ENCODE measurements at regions not wholly inside any gene's neighbourhood (a gene's known extent, or its start where the extent isn't known, plus 50 kb on each side); places are given as distances from the start of the nearest gene placed in this dataset.

- POLR2A ChIA-PET, result no interaction called here
Measured at GRCh38 chr4:57602141-57602540, 492.0 kb upstream of the IGFBP7 start.

More at GRCh38 chr4:57602141-57602540, 492.0 kb upstream of the IGFBP7 start:
- H3K27ac ChIP-seq (ENCODE audit: insufficient read depth, low read depth, low read length), result no peak overlapping the region
- no peak overlapping the region for H2AFZ ChIP-seq (ENCODE audit: low read depth, low read length)
- intact Hi-C loops (cut with micrococcal nuclease), result no loop called here
- no peaks in the 10 kb centered on the region for H3K36me3 ChIP-seq (ENCODE audit: control insufficient read depth in 2 of 2, extremely low read depth in 1 of 2, insufficient read depth in 2 of 2, low read length in 2 of 2)
- dilution Hi-C loops (cut with MboI; ENCODE audit: extremely low pct_ligation_motif_present, low sequenced_read_pairs), result no loop called here
- no peak overlapping the region for H3K4me3 ChIP-seq (replicated peaks in 1 of 3; ENCODE audit: insufficient read depth in 1 of 3, low read depth in 1 of 3, low read length in 3 of 3)
- no peak overlapping the region for H3K9ac ChIP-seq (replicated peaks; ENCODE audit: extremely low read depth, insufficient read depth, low read length)
- BruUV-seq (replicated peaks), result no TSS peak
- no peaks in the 10 kb centered on the region for H4K20me1 ChIP-seq (replicated peaks; ENCODE audit: control insufficient read depth, extremely low read depth, insufficient read depth, low read length)
- H3K79me2 ChIP-seq (ENCODE audit: control insufficient read depth, insufficient read depth, low read length), result no peaks in the 10 kb centered on the region
- no peak overlapping the region for H3K4me2 ChIP-seq (ENCODE audit: insufficient read depth, low read length)
- FAIRE-seq (no peak), DNase-seq (ENCODE audit: low read depth, low spot score) (no peak)
- TF ChIP-seq GATA2 (IDR thresholded peaks at IDR 0.05; ENCODE audit: insufficient read depth, insufficient read length, low read depth, low read length) (no peak), MYC (IDR thresholded peaks at IDR 0.05; ENCODE audit: low read depth, low read length) (no peak), FOS (IDR thresholded peaks at IDR 0.05; ENCODE audit: borderline replicate concordance, insufficient read depth, low read length) (no peak), POLR2A (IDR thresholded peaks at IDR 0.05; ENCODE audit: low read depth, low read length) (no peak), EZH2 (IDR thresholded peaks at IDR 0.05; ENCODE audit: borderline replicate concordance, low read depth, low read length, severe bottlenecking) (no peak), JUN (IDR thresholded peaks at IDR 0.05; ENCODE audit: borderline replicate concordance, insufficient read depth, insufficient read length, low read depth) (no peak), POLR2AphosphoS5 (IDR thresholded peaks at IDR 0.05; ENCODE audit: insufficient read depth, low read depth, low read length) (no peak)
- TF ChIP-seq, protein P1, sequence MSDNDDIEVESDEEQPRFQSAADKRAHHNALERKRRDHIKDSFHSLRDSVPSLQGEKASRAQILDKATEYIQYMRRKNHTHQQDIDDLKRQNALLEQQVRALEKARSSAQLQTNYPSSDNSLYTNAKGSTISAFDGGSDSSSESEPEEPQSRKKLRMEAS (IDR thresholded peaks at IDR 0.05; ENCODE audit: insufficient read depth, insufficient read length), result no peak
- TF ChIP-seq, protein P2, sequence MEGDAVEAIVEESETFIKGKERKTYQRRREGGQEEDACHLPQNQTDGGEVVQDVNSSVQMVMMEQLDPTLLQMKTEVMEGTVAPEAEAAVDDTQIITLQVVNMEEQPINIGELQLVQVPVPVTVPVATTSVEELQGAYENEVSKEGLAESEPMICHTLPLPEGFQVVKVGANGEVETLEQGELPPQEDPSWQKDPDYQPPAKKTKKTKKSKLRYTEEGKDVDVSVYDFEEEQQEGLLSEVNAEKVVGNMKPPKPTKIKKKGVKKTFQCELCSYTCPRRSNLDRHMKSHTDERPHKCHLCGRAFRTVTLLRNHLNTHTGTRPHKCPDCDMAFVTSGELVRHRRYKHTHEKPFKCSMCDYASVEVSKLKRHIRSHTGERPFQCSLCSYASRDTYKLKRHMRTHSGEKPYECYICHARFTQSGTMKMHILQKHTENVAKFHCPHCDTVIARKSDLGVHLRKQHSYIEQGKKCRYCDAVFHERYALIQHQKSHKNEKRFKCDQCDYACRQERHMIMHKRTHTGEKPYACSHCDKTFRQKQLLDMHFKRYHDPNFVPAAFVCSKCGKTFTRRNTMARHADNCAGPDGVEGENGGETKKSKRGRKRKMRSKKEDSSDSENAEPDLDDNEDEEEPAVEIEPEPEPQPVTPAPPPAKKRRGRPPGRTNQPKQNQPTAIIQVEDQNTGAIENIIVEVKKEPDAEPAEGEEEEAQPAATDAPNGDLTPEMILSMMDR (IDR thresholded peaks at IDR 0.05; ENCODE audit: extremely low read depth in 1 of 2, insufficient read depth in 1 of 2, low read depth in 1 of 2, low read length in 2 of 2), result no peak
- no peaks in the 10 kb centered on the region for H3K4me1 ChIP-seq (ENCODE audit: control insufficient read depth, extremely low read depth, insufficient read depth, low read length)
- no peaks in the 10 kb centered on the region for H3K27me3 ChIP-seq (ENCODE audit: control insufficient read depth in 2 of 2, insufficient read depth in 2 of 2, low read length in 2 of 2)
- CTCF ChIA-PET, result no interaction called here
- H3K9me3 ChIP-seq (replicated peaks; ENCODE audit: control insufficient read depth, insufficient read depth, low read length), result no peaks in the 10 kb centered on the region
- no peaks in the 10 kb centered on the region for H3K9me1 ChIP-seq (replicated peaks; ENCODE audit: control insufficient read depth, extremely low read depth, insufficient read depth, low read length)

Data from endothelial cell of umbilical vein (primary cell).